HEK293T (cell line): ENCODE measurements at regions not wholly inside any gene's neighbourhood (a gene's known extent, or its start where the extent isn't known, plus 50 kb on each side); places are given as distances from the start of the nearest gene placed in this dataset.

Source experiments
- CTCF ChIA-PET: fragments of 350-600 bp; formaldehyde crosslinking; extraction: SDS; loops from one replicate; lab custom pipeline; 2021; ENCODE audit warnings: antibody characterized with exemption, inconsistent platforms; lab: Yijun Ruan, JAX
- POLR2A ChIA-PET: fragments of 350-600 bp; formaldehyde crosslinking; extraction: SDS; loops from one replicate; lab custom pipeline; 2020; ENCODE audit warnings: antibody characterized with exemption, inconsistent platforms; lab: Yijun Ruan, JAX
- DNase-seq: peaks from one replicate; pipeline ENCODE4 v3.0.0; 2012; ENCODE audit warnings: mixed read lengths; ENCODE audit errors: extremely low spot score
- ARNT ChIP-seq: fragments of 450-650 bp; IDR thresholded peaks from 2 replicates; pipeline ENCODE4 v1.6.1; 2017; ENCODE audit warnings: mild to moderate bottlenecking
- BHLHE40 ChIP-seq: fragments of 450-650 bp; IDR thresholded peaks from 2 replicates; pipeline ENCODE4 v1.6.1; 2016; ENCODE audit warnings: mild to moderate bottlenecking, moderate library complexity, borderline replicate concordance
- CTBP1 ChIP-seq: fragments of 450-650 bp; IDR thresholded peaks from 2 replicates; pipeline ENCODE4 v1.6.1; 2016; ENCODE audit warnings: borderline replicate concordance
- ELF4 ChIP-seq: fragments of 450-650 bp; IDR thresholded peaks from 2 replicates; pipeline ENCODE4 v1.6.1; 2017; ENCODE audit warnings: antibody characterized with exemption
- FOXA1 ChIP-seq: fragments of 450-650 bp; IDR thresholded peaks from 2 replicates; pipeline ENCODE4 v1.6.1; 2016; ENCODE audit warnings: mild to moderate bottlenecking
- FOXK2 ChIP-seq: fragments of 450-650 bp; IDR thresholded peaks from 2 replicates; pipeline ENCODE4 v1.6.1; 2016; ENCODE audit warnings: mild to moderate bottlenecking
- FOXM1 ChIP-seq: fragments of 450-650 bp; IDR thresholded peaks from 2 replicates; pipeline ENCODE4 v1.6.1; 2017; ENCODE audit warnings: mild to moderate bottlenecking, borderline replicate concordance
- HDGF ChIP-seq: fragments of 450-650 bp; IDR thresholded peaks from 2 replicates; pipeline ENCODE4 v1.6.1; 2017; ENCODE audit warnings: antibody characterized with exemption, borderline replicate concordance
- L3MBTL2 ChIP-seq: fragments of 450-650 bp; conservative IDR thresholded peaks from 2 replicates; pipeline ENCODE4 v1.6.1; 2016; ENCODE audit warnings: mild to moderate bottlenecking
- LEF1 ChIP-seq: fragments of 450-650 bp; IDR thresholded peaks from 2 replicates; pipeline ENCODE4 v1.6.1; 2017; ENCODE audit warnings: mild to moderate bottlenecking, borderline replicate concordance
- NFRKB ChIP-seq: fragments of 450-650 bp; IDR thresholded peaks from 2 replicates; pipeline ENCODE4 v1.6.1; 2016; ENCODE audit warnings: mild to moderate bottlenecking, moderate library complexity
- PKNOX1 ChIP-seq: fragments of 450-650 bp; IDR thresholded peaks from 2 replicates; pipeline ENCODE4 v1.6.1; 2016
- SP1 ChIP-seq: fragments of 450-650 bp; IDR thresholded peaks from 2 replicates; pipeline ENCODE4 v1.6.1; 2017
- SUZ12 ChIP-seq: fragments of 450-650 bp; IDR thresholded peaks from 2 replicates; pipeline ENCODE4 v1.6.1; 2016; ENCODE audit warnings: mild to moderate bottlenecking
- TARDBP ChIP-seq: fragments of 450-650 bp; IDR thresholded peaks from 2 replicates; pipeline ENCODE4 v1.6.1; 2016
- ZNF384 ChIP-seq: fragments of 450-650 bp; IDR thresholded peaks from 2 replicates; pipeline ENCODE4 v1.6.1; 2016

DNA sequence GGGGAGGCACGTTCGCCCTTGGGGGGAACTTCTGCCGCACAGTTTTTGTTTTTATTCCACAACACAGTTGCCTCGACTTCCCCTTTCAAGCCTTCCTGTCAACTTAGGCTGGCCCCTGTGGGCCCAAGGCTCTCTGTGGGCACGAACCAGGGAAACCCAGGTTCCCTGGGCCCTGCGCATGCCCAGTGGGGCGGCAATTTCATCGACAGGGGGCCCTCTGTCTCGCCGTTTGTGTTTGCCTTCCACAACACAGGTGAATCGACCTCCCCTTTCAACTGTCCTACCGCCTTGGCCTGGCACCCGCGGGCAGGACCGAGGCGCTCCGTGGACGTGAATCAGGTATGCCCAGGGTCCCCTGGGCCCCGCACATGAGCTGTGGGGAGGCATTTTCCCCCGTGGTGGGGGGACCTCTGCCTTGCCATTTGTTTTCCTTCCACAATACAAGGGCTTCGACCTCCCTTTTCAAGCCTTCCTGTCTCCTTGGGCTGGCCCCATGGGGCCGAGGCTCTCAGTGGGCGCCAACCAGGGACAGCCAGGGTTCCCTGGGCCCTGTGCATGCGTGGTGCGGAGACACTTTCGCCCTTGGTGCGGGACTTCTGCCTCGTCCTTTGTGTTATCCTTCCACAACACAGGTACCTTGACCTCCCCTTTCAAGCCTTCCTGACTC is 354.0 kb downstream of the ALG10 start:
- POLR2A ChIA-PET, result no interaction called here
- TF ChIP-seq TARDBP (no peak), FOXA1 (no peak), CTBP1 (no peak), SP1 (no peak), BHLHE40 (no peak), L3MBTL2 (no peak), FOXM1 (no peak), NFRKB (no peak)
- DNase-seq, result no peak
- CTCF ChIA-PET, result no interaction called here

GRCh38 chr12:34377243-34378035 is 355.1 kb downstream of the ALG10 start:
- POLR2A ChIA-PET, result no interaction called here

GRCh38 chr12:34379142-34379541 is 356.8 kb downstream of the ALG10 start:
- TF ChIP-seq ARNT (no peak), SP1 (no peak), ZNF384 (no peak), LEF1 (no peak), FOXK2 (no peak), TARDBP (no peak), FOXA1 (no peak), NFRKB (no peak)
- DNase-seq, result no peak
- ChIA-PET POLR2A (no interaction called here), CTCF (no interaction called here)

More at GRCh38 chr12:34377243-34378035, 355.1 kb downstream of the ALG10 start:
- TF ChIP-seq NFRKB (no peak), ZNF384 (no peak), ARNT (no peak), FOXA1 (no peak)
- CTCF ChIA-PET, result no interaction called here
- DNase-seq, result no peak

DNA sequence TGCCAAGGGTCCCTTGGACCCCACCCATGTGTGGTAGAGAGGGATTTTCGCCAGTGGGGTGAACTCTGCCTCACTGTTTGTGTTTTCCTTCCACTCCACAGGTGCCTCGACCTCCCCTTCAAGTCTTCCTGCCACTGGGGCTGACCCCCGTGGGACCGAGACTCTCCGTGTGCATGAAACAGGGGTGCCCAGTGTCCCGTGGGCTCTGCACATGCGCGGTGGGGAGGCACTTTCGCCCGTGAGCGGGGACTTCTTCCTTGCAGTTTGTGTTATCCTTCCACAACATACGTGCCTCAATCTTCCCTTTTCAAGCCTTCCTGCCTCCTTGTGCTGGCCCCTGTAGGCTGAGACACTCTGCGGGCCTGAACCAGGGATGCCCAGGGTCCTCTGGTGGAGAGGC is 362.4 kb downstream of the ALG10 start:
- no peak for TF ChIP-seq L3MBTL2
- TF ChIP-seq FOXM1, result no peak
- TF ChIP-seq ELF4, result no peak
- TF ChIP-seq ARNT, result no peak
- no peak for TF ChIP-seq LEF1
- ChIA-PET POLR2A (no interaction called here), CTCF (no interaction called here)
- no peak for DNase-seq

DNA sequence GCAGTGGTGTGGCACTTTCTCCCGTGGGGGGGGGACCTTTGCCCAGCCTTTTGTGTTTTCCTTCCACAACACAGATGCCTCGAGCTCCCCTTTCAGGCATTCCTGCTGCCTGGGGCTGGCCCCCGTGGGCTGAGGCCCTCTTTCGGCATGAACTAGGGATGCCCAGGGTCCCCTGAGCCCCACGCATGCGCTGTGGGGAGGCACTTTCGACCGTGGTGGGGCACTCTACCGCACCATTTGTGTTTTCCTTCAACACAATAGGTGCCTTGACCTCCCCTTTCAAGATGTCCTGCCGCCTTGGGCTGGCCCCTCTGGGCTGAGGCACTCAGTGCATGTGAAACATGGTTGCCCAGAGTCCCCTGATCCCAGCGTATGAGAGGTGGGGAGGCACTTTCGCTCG is 363.7 kb downstream of the ALG10 start:
- DNase-seq, result no peak
- ChIA-PET POLR2A (no interaction called here), CTCF (no interaction called here)
- TF ChIP-seq NFRKB, result no peak

DNA sequence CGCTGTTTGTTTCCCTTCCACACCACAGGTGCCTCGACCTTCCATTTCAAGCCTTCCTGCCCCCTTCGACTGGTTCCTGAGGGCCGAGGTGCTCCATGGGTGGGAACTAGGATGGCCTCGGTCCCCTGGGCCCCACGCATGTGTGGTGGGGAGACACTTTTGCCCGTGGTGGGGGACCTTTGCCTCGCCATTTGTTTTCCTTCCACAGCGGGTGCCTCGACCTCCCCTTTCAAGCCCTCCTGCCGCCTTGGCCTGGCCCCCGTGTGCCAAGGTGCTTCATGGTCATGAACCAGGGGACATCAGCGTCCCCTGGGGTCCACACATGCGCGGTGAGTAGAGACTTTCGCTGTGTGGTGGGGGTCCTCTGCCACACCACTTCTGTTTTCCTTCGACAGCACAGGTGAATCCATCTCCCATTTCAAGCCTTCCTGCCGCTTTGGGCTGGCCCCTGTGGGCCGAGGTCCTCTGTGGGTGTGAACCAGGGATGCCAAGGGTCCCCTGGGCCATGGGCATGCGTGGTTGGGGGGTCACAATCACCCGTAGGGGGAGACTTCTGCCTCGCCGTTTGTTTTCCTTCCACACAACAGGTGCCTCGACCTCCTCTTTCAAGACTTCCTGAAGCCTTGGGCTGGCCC is 364.4 kb downstream of the ALG10 start:
- POLR2A ChIA-PET, result no interaction called here
- no peak for DNase-seq
- TF ChIP-seq SP1, result no peak
- TF ChIP-seq TARDBP, result no peak
- no peak for TF ChIP-seq ARNT
- TF ChIP-seq FOXA1, result no peak

DNA sequence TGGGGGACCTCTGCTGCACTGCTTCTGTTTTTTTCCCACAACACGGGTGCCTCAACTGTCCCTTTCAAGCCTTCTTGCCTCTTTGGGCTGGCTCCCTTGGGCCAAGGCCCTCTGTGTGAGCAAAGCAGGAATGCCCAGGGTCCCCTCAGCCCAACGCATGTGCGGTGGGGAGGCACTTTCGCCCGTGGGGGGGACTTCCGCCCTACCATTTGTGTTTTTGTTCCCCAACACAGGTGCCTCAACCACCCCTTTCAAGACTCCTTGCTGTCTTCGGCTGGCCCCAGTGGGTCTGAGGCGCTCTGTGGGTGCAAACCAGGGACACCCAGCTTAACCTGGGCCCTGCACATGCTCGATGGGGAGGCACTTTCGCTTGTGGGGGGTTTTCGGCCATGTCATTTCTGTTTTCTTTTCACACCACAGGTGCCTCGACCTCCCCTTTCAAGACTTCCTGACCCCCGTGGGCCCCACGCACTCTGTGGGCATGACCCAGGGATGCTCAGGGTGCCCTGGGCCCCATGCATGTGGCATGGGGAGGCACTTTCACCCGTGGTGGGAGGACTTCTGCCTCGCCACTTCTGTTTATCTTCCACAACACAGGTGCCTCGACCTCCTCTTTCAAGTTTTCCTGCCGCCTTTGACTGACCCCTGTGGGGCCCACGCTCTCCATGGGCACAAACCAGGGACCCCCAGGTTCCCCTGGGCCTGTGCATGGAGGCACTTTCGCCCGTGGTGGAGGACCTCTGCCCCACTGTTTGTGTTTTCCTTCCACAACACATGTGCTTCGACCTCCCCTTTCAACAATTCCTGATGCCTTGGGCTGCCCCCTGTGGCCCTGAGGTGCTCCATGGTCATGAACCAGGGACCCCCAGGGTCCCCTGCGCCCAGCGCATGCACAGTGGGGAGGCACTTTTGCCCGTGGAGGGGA is 365.7 kb downstream of the ALG10 start:
- ChIA-PET POLR2A (no interaction called here), CTCF (no interaction called here)
- DNase-seq, result no peak
- TF ChIP-seq BHLHE40 (no peak), ELF4 (no peak), FOXA1 (no peak), ZNF384 (no peak), L3MBTL2 (no peak), HDGF (no peak), SUZ12 (no peak)

More for the DNA sequence above, 364.4 kb downstream of the ALG10 start:
- CTCF ChIA-PET, result no interaction called here

DNA sequence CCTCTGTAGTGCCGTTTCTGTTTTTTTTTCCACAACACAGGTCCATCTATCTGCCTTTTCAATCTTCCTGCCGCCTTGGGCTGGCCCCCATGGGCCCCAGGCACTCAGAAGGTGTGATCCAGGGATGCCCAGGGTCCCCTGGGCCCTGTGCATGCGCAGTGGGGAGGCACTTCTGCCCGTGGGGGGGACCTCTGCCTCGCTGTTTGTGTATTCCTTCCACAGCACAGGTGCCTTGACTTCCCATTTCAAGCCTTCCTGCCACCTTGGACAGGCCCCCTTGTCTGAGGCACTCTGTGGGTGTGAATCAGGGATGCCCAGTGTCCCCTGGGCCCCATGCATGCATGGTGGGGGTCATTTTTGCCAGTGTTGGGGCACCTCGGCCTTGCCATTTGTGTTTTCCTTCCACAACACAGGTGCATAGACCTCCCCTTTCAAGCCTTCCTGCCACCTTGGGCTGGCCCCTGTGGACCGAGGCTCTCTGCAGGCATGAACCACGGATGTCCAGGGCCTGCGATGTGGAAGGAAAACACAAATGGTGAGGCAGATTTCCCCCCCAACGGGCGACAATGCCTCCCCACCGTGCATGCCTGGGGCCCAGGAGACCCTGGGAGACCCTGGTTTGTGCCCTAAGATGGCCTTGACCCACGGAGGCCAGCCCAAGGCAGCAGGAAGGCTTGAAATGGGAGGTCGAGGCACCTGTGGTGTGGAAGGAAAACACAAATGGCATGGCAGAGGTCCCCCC is 366.5 kb downstream of the ALG10 start:
- ChIA-PET CTCF (no interaction called here), POLR2A (no interaction called here)
- TF ChIP-seq ELF4 (no peak), FOXA1 (no peak), LEF1 (no peak), HDGF (no peak), CTBP1 (no peak), FOXM1 (no peak), SP1 (no peak), NFRKB (no peak), PKNOX1 (no peak)
- no peak for DNase-seq
